GM23338 (cell line): ENCODE measurements at regions not wholly inside any gene's neighbourhood (a gene's known extent, or its start where the extent isn't known, plus 50 kb on each side); places are given as distances from the start of the nearest gene placed in this dataset.

Source experiments
- CREB1 ChIP-seq: fragments of 250-450 bp; sonication (Bioruptor Pico); IDR thresholded peaks from 2 replicates; pipeline ENCODE4 v1.5.0; 2020; ENCODE audit warnings: low read depth, mild to moderate bottlenecking, moderate library complexity
- CTCF ChIP-seq, 2 experiments: fragments of 200-600 bp in 1 of 2; sonication (generic) in 1 of 2; conservative IDR thresholded peaks; 2 replicates each; pipeline versions ENCODE4 v1.5.1 to v1.6.1; 2016 to 2017; ENCODE audit warnings: antibody characterized with exemption in 2 of 2, low read depth in 2 of 2, mild to moderate bottlenecking in 2 of 2, moderate library complexity in 1 of 2
- ETS1 ChIP-seq: IDR thresholded peaks from 2 replicates; pipeline ENCODE4 v1.6.1; 2016; ENCODE audit warnings: antibody characterized with exemption
- EZH2 ChIP-seq: fragments of 200-600 bp; sonication (generic); IDR thresholded peaks from one replicate; pipeline ENCODE4 v1.8.0; 2017; ENCODE audit warnings: antibody characterized with exemption, mild to moderate bottlenecking, low read depth; ENCODE audit not compliant: unreplicated experiment
- EZH2phosphoT487 ChIP-seq: fragments of 200-600 bp; sonication (generic); IDR thresholded peaks from one replicate; pipeline ENCODE4 v1.8.1; 2018; ENCODE audit warnings: antibody characterized with exemption; ENCODE audit not compliant: unreplicated experiment
- JUNB ChIP-seq: IDR thresholded peaks from one replicate; pipeline ENCODE4 v1.6.1; 2016; ENCODE audit warnings: antibody characterized with exemption; ENCODE audit not compliant: unreplicated experiment
- NANOG ChIP-seq: IDR thresholded peaks from 2 replicates; pipeline ENCODE4 v1.6.1; 2016; ENCODE audit warnings: antibody characterized with exemption, borderline replicate concordance
- POLR2AphosphoS5 ChIP-seq: IDR thresholded peaks from 2 replicates; pipeline ENCODE4 v1.6.1; 2016; ENCODE audit warnings: antibody characterized with exemption, low read depth
- REST ChIP-seq: IDR thresholded peaks from one replicate; pipeline ENCODE4 v1.6.1; 2018; ENCODE audit warnings: antibody characterized with exemption; ENCODE audit not compliant: unreplicated experiment
- STAT1 ChIP-seq: IDR thresholded peaks from one replicate; pipeline ENCODE4 v1.6.1; 2016; ENCODE audit warnings: antibody characterized with exemption; ENCODE audit not compliant: unreplicated experiment

- TF ChIP-seq CTCF (conservative IDR thresholded peaks at IDR 0.05; ENCODE audit: low read depth in 2 of 2): no peak
- TF ChIP-seq EZH2: no peak
- TF ChIP-seq REST: no peak
- no peak for TF ChIP-seq EZH2phosphoT487
- TF ChIP-seq CREB1 (CRISPR knock-in tag): no peak
- no peak for TF ChIP-seq POLR2AphosphoS5
- no peak for TF ChIP-seq ETS1
- TF ChIP-seq NANOG: no peak
- TF ChIP-seq JUNB: no peak
- TF ChIP-seq STAT1: no peak
Measured at GRCh38 chr2:16314691-16315457, 350.8 kb downstream of the CYRIA start.
